ENCODE measurements at regions not wholly inside any gene's neighbourhood (a gene's known extent, or its start where the extent isn't known, plus 50 kb on each side); places are given as distances from the start of the nearest gene placed in this dataset.

DNA sequence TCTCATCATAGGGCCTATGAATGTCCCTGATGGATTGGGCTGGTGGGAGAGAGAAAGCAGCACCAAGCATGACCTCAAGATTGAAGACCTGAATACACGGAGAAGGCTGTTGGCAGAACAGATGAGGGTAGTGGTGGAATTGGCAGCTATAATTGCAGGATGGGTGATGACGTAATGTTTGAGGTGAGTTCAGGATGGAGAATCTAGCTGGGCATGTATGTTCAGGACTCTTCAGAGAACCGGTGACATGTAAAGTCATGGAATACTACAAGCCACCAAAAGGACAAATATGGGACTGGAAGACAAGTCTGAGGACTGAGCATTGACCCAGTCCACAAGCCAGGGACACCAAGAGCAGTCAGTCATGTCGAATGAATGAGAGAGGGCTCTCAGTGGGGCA lies 999.8 kb upstream of the TMEM132C start:
- no peak for DNase-seq (ENCODE audit: low spot score)
- TF ChIP-seq, protein P1, sequence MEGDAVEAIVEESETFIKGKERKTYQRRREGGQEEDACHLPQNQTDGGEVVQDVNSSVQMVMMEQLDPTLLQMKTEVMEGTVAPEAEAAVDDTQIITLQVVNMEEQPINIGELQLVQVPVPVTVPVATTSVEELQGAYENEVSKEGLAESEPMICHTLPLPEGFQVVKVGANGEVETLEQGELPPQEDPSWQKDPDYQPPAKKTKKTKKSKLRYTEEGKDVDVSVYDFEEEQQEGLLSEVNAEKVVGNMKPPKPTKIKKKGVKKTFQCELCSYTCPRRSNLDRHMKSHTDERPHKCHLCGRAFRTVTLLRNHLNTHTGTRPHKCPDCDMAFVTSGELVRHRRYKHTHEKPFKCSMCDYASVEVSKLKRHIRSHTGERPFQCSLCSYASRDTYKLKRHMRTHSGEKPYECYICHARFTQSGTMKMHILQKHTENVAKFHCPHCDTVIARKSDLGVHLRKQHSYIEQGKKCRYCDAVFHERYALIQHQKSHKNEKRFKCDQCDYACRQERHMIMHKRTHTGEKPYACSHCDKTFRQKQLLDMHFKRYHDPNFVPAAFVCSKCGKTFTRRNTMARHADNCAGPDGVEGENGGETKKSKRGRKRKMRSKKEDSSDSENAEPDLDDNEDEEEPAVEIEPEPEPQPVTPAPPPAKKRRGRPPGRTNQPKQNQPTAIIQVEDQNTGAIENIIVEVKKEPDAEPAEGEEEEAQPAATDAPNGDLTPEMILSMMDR (IDR thresholded peaks at IDR 0.05; ENCODE audit: borderline replicate concordance, control extremely low read depth, extremely low read depth, insufficient read depth, missing control alignments): no peak
- in situ Hi-C loops (cut with MboI; ENCODE audit: low sequenced_read_pairs, unreplicated experiment): no loop called here

DNA sequence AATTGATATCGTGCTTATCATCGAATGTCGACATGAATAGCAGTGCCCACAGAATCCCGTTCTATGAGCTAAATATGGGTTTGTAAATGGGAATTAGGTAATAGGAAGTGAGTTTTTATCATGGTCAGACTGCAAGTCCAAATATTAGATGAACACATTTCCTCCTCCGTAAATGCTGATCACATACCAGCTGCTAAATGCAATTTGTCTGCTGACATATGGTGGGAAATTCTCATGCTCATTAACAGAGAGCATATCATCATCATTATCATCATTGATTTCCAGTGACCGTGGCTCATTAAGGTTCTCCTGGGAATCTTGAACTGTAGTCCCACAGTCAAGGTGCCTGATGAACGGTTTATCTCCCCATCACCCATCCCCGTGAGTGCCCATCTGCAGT lies 998.8 kb upstream of the TMEM132C start:
- in situ Hi-C loops (cut with MboI; ENCODE audit: low sequenced_read_pairs, unreplicated experiment): no loop called here
- TF ChIP-seq, protein P1 (IDR thresholded peaks at IDR 0.05; ENCODE audit: borderline replicate concordance, control extremely low read depth, extremely low read depth, insufficient read depth, missing control alignments): peak; percentile 4
- no peak for DNase-seq (ENCODE audit: low spot score)

DNA sequence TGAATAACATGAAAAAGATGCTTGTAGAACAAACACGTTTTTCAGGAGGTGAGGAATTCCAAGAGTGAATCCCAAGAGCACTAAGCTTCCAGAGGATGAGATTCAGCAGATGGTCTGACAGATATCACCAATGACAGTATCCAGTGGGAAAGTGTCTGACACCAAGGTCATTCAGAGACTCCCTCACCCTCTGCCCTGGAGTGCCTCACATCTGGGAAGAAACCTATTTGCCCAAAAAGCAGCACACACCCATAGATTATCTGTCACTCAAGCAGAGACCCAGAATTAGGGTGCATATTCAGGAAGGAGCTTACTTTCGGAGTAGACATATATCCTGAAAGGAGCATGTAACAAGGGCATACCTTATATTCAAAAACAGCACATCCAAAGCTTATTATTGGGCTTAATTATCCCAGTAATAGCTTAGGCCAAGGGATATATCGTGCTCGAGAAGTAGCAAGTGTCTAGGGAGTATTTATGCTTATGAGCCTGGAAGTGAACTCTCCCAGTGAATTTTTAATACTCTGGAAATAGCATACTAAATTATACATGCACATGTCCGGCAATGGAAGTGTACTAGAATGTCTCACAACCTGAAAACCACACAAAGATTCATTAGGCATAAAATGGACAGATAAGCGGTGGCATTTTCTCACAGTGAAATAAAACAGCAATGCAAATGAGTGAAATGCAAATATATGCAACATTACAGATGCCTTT lies 998.1 kb upstream of the TMEM132C start:
- TF ChIP-seq, protein P1 (IDR thresholded peaks at IDR 0.05; ENCODE audit: borderline replicate concordance, control extremely low read depth, extremely low read depth, insufficient read depth, missing control alignments): no peak
- in situ Hi-C loops (cut with MboI; ENCODE audit: low sequenced_read_pairs, unreplicated experiment): no loop called here
- DNase-seq (ENCODE audit: low spot score): no peak

DNA sequence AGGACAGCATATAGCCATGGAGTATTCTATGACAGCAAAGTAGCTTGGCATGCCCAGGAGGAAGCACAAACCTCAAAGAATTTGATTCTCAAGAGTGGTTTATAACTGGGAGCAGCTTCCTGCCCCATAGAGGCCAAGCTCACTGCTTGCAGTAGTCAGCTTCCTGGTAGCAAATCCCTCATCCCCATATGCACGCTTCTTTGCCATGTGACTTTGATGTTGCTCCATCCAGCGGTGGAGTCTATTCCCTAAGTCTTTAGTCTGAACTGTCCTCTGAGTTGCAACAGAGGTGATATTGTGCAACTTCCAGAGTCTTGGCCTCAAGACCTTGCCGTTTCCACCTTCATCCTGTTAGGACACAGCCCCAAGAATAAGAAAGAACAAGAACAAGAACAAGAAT lies 996.8 kb upstream of the TMEM132C start:
- in situ Hi-C loops (cut with MboI; ENCODE audit: low sequenced_read_pairs, unreplicated experiment): no loop called here
- TF ChIP-seq, protein P1 (IDR thresholded peaks at IDR 0.05; ENCODE audit: borderline replicate concordance, control extremely low read depth, extremely low read depth, insufficient read depth, missing control alignments): no peak
- no peak for DNase-seq (ENCODE audit: low spot score)

DNA sequence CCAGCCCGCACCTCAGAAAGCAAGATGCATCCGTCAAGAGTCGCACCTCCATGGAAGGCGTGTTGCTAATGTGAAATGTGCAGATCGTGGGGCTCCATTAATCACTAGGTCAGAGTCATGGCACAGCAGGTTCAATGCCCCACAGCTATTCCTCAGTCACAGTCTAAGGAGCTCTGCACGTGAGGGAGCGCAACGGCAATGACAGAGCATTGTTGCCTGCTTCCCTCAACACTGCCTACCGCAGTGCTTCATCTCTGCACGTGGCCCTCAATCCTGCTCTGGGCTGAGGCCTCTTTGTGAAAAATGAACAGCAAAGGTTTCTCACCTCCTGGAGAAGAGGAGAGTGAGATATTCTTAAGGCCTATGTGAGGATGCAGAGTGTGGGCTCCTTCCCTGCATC lies 995.2 kb upstream of the TMEM132C start:
- in situ Hi-C loops (cut with MboI; ENCODE audit: low sequenced_read_pairs, unreplicated experiment): no loop called here
- TF ChIP-seq, protein P1 (IDR thresholded peaks at IDR 0.05; ENCODE audit: borderline replicate concordance, control extremely low read depth, extremely low read depth, insufficient read depth, missing control alignments): no peak
- no peak for DNase-seq (ENCODE audit: low spot score)

DNA sequence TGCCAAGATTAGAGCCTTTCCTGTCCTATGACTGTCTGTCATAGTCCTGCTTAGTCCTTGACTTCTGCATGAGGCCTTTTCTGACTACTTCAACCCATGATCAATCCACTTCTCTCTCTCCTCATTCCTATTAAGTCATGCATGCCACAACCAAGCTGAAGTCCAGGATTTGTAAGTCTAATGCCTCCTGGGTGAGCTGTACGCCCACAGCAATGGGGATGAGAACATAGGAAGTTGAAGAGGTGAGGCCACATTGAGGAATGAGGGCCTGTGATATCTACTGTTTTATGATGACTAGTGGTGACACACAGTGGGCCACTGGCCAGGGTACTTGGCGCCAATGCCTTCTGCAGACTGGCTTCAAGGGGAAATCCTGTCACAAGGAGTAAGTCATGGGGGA lies 994.1 kb upstream of the TMEM132C start:
- in situ Hi-C loops (cut with MboI; ENCODE audit: low sequenced_read_pairs, unreplicated experiment): no loop called here
- TF ChIP-seq, protein P1 (IDR thresholded peaks at IDR 0.05; ENCODE audit: borderline replicate concordance, control extremely low read depth, extremely low read depth, insufficient read depth, missing control alignments): no peak
- DNase-seq (ENCODE audit: low spot score): no peak

Data from GM13976 (cell line).